ENCODE measurements at regions not wholly inside any gene's neighbourhood (a gene's known extent, or its start where the extent isn't known, plus 50 kb on each side); places are given as distances from the start of the nearest gene placed in this dataset.

- TF ChIP-seq POLR2AphosphoS5 (IDR thresholded peaks at IDR 0.05) (no peak), RAD21 (conservative IDR thresholded peaks at IDR 0.05) (no peak), EZH2 (IDR thresholded peaks at IDR 0.05; ENCODE audit: borderline replicate concordance, insufficient read depth, low read length, poor library complexity, severe bottlenecking) (no peak)
- TF ChIP-seq, protein P1, sequence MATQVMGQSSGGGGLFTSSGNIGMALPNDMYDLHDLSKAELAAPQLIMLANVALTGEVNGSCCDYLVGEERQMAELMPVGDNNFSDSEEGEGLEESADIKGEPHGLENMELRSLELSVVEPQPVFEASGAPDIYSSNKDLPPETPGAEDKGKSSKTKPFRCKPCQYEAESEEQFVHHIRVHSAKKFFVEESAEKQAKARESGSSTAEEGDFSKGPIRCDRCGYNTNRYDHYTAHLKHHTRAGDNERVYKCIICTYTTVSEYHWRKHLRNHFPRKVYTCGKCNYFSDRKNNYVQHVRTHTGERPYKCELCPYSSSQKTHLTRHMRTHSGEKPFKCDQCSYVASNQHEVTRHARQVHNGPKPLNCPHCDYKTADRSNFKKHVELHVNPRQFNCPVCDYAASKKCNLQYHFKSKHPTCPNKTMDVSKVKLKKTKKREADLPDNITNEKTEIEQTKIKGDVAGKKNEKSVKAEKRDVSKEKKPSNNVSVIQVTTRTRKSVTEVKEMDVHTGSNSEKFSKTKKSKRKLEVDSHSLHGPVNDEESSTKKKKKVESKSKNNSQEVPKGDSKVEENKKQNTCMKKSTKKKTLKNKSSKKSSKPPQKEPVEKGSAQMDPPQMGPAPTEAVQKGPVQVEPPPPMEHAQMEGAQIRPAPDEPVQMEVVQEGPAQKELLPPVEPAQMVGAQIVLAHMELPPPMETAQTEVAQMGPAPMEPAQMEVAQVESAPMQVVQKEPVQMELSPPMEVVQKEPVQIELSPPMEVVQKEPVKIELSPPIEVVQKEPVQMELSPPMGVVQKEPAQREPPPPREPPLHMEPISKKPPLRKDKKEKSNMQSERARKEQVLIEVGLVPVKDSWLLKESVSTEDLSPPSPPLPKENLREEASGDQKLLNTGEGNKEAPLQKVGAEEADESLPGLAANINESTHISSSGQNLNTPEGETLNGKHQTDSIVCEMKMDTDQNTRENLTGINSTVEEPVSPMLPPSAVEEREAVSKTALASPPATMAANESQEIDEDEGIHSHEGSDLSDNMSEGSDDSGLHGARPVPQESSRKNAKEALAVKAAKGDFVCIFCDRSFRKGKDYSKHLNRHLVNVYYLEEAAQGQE (IDR thresholded peaks at IDR 0.05; ENCODE audit: borderline replicate concordance): no peak
- TF ChIP-seq, protein P2, sequence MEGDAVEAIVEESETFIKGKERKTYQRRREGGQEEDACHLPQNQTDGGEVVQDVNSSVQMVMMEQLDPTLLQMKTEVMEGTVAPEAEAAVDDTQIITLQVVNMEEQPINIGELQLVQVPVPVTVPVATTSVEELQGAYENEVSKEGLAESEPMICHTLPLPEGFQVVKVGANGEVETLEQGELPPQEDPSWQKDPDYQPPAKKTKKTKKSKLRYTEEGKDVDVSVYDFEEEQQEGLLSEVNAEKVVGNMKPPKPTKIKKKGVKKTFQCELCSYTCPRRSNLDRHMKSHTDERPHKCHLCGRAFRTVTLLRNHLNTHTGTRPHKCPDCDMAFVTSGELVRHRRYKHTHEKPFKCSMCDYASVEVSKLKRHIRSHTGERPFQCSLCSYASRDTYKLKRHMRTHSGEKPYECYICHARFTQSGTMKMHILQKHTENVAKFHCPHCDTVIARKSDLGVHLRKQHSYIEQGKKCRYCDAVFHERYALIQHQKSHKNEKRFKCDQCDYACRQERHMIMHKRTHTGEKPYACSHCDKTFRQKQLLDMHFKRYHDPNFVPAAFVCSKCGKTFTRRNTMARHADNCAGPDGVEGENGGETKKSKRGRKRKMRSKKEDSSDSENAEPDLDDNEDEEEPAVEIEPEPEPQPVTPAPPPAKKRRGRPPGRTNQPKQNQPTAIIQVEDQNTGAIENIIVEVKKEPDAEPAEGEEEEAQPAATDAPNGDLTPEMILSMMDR (IDR thresholded peaks at IDR 0.05; ENCODE audit: poor library complexity, severe bottlenecking): no peak
These were observed 204.4 kb upstream of the LINGO1 start for GRCh38 chr15:77836906-77837648.

Data from neural cell (in vitro differentiated cells).